Neural cell (in vitro differentiated cells): ENCODE measurements at regions not wholly inside any gene's neighbourhood (a gene's known extent, or its start where the extent isn't known, plus 50 kb on each side); places are given as distances from the start of the nearest gene placed in this dataset.

Experiments used
- SMC3 ChIP-seq: fragments of 450-650 bp; conservative IDR thresholded peaks from 2 replicates; pipeline ENCODE4 v1.6.1; 2014; ENCODE audit warnings: antibody characterized with exemption, mild to moderate bottlenecking, moderate library complexity; ENCODE audit not compliant: poor library complexity
- TF ChIP-seq, protein P1 (sequence below): fragments of 450-650 bp; IDR thresholded peaks from 2 replicates; pipeline ENCODE4 v1.5.1; 2014; ENCODE audit warnings: antibody characterized with exemption, mild to moderate bottlenecking, moderate library complexity; ENCODE audit not compliant: poor library complexity, severe bottlenecking

DNA sequence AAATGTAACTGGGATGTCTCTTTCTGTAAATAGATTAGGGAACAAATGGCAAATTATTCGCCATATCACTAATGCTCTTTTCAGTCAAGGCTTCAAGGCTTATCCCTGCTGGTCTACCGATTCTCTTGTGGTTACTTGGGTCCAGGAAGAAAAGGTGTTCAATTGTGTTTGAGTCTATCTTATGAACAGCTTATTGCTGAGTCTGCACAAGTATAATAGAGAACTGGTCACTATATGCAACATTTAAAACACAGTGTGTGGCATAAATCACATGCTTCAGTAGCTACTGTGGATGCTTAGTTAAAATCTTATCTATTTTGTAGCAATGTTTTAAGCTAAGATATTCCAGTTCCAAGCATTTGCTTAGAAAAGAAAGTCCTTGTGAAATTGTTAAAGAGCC, 274.2 kb upstream of the FAM174A start:
- no peak for TF ChIP-seq SMC3
- TF ChIP-seq, protein P1, sequence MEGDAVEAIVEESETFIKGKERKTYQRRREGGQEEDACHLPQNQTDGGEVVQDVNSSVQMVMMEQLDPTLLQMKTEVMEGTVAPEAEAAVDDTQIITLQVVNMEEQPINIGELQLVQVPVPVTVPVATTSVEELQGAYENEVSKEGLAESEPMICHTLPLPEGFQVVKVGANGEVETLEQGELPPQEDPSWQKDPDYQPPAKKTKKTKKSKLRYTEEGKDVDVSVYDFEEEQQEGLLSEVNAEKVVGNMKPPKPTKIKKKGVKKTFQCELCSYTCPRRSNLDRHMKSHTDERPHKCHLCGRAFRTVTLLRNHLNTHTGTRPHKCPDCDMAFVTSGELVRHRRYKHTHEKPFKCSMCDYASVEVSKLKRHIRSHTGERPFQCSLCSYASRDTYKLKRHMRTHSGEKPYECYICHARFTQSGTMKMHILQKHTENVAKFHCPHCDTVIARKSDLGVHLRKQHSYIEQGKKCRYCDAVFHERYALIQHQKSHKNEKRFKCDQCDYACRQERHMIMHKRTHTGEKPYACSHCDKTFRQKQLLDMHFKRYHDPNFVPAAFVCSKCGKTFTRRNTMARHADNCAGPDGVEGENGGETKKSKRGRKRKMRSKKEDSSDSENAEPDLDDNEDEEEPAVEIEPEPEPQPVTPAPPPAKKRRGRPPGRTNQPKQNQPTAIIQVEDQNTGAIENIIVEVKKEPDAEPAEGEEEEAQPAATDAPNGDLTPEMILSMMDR = no peak
